ENCODE measurements at regions not wholly inside any gene's neighbourhood (a gene's known extent, or its start where the extent isn't known, plus 50 kb on each side); places are given as distances from the start of the nearest gene placed in this dataset.

- TF ChIP-seq, protein P1, sequence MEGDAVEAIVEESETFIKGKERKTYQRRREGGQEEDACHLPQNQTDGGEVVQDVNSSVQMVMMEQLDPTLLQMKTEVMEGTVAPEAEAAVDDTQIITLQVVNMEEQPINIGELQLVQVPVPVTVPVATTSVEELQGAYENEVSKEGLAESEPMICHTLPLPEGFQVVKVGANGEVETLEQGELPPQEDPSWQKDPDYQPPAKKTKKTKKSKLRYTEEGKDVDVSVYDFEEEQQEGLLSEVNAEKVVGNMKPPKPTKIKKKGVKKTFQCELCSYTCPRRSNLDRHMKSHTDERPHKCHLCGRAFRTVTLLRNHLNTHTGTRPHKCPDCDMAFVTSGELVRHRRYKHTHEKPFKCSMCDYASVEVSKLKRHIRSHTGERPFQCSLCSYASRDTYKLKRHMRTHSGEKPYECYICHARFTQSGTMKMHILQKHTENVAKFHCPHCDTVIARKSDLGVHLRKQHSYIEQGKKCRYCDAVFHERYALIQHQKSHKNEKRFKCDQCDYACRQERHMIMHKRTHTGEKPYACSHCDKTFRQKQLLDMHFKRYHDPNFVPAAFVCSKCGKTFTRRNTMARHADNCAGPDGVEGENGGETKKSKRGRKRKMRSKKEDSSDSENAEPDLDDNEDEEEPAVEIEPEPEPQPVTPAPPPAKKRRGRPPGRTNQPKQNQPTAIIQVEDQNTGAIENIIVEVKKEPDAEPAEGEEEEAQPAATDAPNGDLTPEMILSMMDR (conservative IDR thresholded peaks at IDR 0.05; ENCODE audit: low read length): no peak
- no peak for TF ChIP-seq EZH2phosphoT487 (IDR thresholded peaks at IDR 0.05; ENCODE audit: borderline replicate concordance)
Observed at GRCh38 chr9:30773427-30773826, 1611.0 kb upstream of the ACO1 start.

Data from Loucy (cell line).